Hematopoietic multipotent progenitor cell treated with erythropoietin and hydrocortisone succinate and interleukin-3 and kit ligand, for 17 days (in vitro differentiated cells): ENCODE measurements at regions not wholly inside any gene's neighbourhood (a gene's known extent, or its start where the extent isn't known, plus 50 kb on each side); places are given as distances from the start of the nearest gene placed in this dataset.
"Not testable (repeated sequence)": the region's sequence is repeated elsewhere in the genome, so short reads cannot be mapped to it uniquely, and the experiment has no call there.

Source experiments
- DNase-seq: peaks from one replicate; pipeline ENCODE4 v3.0.0-alpha.2; 2015; ENCODE audit warnings: low spot score

DNA sequence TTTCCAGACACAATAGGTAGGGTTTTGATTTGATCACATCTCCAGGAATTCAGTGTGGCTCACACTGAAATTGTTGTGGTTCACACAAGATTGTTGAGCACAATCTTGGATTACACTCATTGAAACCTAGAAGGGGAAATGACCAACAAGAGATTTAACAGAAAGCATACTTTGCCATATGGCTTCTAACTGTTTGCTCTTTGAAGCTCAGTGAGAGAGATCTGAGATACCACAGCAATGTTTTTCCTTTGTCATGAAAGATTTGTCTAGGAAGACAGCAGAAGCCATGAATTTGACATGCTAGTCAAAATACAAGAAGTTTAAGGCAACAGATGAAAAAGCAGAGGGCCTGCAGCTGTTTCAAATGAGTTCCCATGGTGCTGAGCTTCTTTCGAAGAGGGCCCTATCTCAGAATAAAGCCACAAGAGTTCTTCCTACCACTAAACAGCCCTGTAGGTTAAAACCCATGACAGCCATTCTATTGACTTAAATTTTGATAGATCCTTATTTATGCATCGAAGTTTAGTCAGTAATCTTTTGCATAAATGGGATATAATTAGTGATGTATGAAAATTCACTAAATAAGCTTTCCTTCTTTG, 650.4 kb downstream of the LTN1 start:
- DNase-seq = no peak

DNA sequence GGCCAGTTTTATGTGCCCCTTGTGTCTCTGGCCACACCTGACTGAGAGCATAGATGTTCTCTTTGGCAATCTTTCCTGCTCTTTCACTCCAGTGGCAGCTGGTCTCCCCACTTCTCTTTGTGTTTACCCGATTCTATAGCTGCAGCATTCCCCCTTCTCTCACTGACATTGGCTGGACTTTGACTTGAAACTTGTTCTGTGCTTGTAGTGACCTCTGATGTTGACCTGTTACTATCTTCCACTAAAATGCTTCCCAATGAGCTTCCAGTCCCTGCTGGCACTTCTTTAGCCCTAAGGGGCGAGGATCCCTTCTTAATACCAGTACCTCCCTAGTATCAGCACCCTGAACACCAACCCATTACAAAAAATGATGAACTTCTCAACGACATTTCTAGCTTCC, 653.3 kb downstream of the LTN1 start:
- no peak for DNase-seq

DNA sequence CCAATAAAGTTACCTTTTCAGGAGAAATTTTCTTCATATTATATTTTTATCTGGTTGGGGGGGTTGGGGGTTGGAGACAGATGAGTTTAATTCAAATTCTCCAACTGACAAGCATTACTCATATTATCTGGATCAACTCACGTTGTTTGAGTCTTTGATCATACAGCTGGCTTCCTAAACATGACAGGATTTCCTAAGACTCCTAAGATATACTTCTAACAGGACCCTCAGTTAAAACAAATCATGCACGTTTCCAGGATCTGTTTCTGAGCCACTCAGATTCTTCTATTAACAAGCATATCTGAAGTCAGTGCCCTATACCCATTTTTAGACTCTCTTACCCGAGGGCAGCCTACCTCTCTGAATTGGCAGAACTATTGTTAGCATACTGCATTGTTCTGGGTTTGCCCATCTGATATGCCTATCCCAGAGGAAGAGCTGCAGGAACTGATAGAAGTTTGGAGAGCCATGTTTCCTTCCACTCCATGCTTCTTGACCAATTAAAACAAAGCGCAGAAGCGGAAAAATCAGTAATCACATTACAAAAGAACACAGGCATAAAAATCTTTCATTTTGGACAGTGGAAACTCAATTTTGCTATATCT, 653.9 kb downstream of the LTN1 start:
- DNase-seq = no peak

DNA sequence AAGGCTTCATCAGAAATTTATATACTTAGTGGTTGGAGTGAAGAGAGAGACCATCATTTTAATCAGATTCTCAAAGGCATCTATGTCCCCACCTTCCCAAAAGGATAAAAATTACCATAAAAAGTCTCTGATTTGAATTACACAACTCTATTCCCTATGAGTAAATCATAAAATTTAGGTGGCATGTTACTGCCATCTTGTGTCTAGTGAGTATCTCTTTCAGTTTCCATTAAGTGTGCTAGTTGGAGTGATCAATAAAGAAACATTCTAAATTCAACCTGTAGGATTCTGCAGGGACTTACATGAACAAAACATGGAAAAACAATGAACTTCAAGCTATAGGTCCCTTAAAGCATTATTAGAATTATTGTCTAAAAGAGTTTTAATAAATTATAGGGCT, 655.4 kb downstream of the LTN1 start:
- no peak for DNase-seq

DNA sequence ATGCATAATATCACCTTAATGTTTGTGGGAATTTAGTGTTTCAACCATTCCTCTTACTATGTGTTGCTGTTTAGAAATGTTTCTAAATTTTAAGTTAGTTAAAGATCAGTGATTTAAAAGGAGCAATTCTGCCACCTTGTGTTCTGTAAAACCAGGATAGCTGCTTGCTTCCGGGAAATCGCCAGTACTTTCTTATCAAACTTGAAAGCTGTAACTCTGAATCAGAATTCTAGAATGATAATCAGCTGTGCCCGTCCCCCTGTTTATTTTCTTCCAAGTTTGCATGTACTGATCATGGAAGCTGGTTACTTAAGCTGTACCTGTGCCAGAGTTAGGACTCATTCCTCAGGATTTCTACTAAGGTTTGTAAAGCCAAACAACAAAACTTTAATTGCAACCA, 656.4 kb downstream of the LTN1 start:
- DNase-seq = no peak

DNA sequence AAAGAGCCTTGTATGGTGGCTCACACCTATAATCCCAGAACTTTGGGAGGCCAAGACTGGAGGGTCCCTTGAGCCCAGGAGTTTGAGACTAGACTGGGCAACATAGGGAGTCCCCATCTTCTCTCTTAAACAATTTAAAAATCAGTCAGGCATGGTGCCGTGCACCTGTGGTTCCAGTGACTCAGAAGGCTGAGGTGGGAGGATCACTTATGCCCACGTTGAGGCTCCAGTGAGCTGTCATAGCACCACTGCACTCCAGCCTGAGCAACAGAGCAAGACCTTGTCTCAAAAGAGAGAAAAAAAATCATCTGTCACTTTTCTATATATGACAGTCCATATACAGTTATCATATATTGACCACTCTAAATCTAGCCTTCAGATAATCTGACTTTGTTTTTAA, 658.3 kb downstream of the LTN1 start:
- DNase-seq = no peak

DNA sequence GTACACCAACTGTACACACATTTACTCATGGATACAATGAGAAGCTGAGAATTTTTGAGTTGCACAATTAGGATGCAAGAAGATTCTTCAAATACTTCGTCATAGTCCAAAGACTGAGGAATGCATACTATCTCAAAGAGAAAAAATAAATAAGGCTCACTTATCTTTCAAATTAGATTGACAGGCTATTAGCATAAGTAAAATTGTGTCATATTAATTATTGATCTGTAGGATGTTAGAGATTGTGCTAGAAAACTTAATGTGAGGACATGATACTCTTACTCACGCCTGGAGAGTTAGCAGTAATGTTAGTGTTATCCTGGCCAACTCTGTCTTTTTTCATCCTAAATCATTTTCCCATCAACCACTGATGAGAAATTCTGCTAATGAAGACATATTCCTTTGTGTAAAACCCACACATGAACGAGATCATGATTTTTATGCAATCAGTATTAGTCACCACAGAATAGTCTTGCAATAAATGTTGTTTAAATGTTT, 659.0 kb downstream of the LTN1 start:
- DNase-seq = no peak

DNA sequence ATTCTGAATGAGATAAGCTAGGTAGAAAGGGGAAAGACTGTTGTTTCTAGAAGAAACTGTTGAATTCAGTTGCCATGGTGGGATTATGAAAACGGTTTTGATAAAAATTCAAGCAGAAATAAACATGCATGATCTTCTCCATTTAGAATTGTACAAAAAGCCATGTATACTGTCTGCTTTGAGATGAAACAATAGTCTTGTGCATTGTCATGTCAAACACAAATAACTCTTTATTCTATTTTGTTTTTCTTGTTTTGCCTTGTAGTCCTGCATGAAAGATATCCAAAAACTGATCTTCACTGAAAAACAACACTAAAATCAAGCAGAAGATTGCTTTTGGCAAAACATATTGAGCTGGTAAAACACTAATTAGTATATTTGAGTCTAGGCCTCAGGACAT, 659.9 kb downstream of the LTN1 start:
- DNase-seq = no peak

DNA sequence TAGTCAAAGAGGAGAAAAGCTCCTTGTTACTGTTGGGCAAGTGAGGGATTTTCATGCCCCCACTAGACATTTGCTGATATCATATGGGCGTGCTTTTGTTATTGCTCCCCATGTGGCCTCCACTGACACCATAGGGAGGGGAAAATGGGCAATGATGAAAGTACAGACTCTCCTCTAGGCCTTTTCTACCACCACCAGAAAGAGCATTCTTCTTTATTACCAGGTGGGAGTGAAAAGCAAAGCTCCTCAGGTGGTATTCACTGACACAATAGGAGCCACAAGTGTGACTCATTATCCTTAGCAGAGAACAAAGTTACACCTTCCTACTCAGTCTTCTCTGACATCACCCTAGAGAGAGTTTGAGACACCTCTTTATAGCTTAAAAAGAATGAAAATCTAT, 667.1 kb downstream of the LTN1 start:
- DNase-seq = no peak

DNA sequence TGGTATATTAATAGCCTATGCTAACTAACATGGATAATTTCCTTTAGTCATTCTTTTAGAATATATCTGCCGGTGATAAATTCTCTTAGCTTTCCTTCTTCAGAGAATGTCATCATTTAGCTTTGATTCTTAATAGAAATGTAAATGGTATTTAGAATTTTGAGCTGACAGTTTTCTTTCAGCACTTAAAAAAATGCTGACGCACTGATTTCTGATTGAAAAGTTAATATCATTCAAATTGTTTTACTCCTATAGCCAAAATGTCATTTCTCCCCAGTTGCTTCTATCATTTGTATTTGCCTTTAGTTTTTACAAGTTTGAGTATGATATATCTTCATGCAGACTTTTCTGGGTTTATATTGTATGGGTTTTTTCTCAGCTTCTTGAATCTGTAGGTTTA, 668.0 kb downstream of the LTN1 start:
- no peak for DNase-seq

DNA sequence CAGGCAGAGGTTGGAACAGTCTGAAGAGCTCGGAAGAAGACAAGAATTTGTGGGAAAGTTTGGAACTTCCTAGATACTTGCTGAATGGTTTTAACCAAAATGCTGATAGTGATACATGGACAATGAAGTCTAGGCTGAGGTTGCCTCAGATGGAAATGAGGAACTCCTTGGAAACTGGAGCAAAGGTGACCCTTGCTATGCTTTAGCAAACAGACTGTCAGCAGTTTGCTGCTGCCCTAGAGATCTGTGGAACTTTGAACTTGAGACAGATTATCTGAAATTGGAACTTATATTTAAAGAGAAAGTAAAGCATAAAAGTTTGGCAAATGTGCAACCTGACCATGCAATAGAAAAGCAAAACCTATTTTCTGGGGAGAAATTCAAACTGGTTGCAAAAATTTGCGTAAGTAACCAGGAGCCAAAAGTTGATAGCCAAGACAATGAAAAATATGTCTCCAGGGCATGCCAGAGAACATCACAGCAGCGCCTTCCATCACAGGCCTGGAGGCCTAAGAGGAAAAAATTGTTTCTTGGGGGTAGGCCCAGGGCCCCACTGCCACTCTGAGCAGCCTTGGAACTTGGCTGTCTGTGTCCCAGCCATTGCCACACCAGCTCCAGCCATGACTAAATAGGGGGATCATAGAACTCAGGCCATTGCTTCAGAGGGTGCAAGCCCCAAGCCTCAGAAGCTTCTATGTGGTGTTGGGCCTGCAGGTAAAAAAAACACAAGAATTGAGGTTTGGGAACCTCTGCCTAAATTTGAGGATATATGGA, 675.3 kb downstream of the LTN1 start:
- no peak for DNase-seq

DNA sequence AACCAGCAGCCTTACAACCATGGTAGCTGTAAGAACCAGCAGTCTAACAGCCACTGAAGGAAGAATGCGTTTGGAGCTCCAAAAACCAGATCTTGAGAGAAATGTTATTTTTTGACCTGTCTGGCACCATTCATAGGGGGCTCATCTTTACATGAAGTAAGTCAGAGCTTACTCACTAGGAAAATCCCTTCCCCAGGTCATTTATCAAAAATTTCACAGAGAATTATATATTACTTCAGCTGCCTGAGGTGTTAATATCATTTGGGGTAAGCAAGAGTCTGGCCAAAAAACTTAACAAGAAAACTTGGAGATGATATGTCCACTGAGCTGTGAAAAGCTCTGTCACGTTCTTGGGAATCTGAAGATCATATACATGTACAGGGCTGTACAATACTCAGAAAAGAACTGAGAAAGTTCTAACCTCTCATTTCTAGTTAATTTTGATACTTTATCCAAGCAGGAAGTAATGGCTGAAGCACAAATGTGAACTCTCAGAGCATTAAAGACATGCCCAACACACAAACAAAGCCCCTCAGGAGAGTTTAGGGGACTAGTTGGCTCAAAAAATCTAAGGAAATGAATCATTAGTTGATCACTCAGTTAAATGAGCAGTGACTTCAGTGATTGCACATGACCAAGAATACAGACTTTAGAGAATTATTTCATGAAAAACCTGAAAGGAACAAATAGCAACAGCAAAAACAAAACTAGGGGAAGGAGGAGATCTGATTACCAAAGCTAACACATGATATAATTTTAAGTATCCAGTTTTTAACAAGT, 681.1 kb downstream of the LTN1 start:
- DNase-seq = no peak

DNA sequence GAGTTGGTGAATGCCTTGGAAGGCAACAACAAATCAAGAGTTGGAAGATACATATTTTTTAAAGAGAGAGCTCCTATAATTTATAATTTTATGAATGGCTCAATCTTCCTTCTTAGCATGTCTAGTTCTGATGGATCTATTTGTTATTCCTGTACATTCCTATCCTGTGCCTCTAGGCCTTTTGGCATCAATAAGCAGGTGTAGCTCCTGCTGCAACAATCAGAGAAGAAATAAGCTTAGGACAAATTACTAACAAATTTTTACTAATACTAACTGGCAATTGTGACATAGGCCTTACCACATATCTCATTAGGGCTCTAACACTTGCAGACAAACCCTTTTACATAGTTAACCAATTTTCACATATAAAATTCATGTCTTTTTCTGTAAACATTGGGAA, 682.0 kb downstream of the LTN1 start:
- no peak for DNase-seq

DNA sequence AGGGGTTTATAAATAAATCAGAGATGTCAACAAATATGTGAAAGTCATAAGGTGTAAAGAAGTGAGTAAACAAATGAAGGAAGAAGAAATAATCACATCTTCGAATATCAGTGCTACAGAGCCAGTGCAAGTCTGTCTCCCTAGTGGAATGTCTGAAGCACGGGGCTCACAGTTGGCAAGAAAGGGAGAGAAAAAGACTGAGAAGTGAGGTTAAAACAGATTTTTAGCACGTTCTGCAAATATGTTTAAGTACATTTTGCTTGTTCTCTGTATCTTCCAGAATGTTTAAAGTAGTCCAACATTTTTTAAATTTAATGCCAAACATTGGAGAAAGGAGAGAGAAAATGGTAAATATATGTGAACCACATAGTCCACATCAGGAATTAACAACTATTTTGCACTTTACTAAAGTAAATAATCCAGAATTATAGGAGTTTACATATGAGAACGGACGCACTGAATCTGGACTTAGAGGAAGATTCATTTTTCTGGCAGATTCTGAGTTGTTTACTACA, 682.4 kb downstream of the LTN1 start:
- no peak for DNase-seq

DNA sequence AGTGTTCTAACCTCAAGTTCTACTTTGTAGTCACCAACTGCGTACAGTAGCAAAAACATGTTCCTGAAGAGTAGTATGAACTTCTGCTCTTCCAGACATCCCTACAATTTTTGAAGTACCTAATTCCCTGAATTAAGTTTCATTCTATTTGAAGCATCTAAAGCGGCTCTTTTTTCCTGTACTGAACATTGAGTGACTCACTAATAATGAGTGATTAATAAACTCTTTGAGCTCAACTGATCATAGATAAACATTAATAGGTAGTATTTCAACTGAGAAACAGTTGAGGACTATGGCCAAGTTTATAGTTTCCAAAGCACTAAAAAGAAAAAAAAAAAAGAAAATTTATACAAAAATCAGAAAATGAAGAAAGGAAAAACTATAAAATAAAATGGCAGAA, 683.1 kb downstream of the LTN1 start:
- no peak for DNase-seq

DNA sequence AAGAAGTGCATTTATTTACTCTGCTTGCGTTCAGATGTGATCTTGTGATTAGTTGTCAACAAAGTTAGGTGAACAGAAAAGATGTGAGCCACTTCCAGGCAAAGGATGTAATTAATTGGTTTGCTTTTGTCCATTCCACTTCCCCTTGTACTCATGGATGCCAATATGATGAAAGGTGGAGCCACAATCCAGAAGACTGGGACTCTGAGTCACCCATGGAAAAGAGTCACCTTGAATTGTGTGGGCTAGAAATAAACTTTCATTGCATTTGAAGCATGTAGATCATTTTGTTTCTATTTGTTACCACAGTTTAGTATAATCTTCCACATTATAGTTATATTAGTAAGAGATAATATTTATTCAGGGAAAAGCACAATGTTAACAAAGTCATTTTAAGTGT, 684.2 kb downstream of the LTN1 start:
- no peak for DNase-seq

DNA sequence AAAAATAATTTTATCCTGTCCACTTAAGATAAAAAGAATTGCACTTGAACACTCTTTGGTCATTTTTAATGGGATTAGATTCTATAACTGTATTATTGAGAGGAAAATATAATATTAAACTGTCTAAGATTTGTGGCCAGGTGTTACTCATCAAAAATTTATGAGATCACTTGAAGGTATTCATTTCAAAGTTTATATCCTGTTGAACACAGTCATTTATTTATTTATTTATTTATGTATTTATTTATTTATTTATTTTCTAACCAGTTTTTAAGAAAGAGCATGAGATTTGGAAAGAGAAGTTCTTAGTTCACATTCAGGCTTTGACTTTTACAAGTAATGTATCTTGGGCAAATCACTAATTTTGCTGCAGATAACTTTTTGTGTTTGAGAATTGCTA, 692.7 kb downstream of the LTN1 start:
- no peak for DNase-seq

DNA sequence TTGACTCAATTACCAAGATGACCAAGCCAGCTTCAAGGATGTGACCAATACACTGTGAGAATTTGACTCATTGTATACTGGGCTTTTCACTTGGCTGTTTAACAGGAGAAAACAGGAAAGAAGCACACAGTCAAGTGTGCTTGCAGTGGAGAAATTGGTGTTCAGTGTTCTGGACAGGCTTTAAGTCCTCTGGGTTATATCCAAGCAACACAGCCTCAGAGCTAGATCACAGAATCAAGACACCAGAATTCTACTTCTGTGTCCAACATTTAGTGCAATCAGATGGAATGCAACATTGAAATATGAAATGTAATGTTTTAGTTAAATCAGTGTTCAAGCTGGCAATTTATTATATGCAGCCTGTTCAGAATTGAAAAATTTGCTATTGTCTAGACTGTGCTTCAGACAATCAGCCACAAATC, 694.4 kb downstream of the LTN1 start:
- DNase-seq = no peak

DNA sequence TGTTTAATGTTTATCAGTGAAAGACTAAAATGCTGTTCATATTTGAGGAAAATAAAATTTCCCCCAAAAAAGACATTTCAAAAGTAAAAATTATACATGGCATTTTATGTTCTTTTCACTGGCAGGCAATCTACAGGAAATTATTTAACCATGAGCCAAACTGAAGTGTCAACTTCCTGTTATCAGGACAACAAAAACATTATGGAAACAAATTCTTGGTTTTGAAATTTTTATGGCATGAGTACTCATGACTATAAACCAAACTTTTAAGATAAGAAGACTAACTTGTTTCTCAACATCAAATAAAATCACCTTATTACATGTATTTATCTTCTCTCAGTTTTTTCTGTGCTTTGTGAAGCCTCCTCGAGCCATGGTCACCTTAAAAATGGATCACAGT, 698.6 kb downstream of the LTN1 start:
- DNase-seq = no peak

DNA sequence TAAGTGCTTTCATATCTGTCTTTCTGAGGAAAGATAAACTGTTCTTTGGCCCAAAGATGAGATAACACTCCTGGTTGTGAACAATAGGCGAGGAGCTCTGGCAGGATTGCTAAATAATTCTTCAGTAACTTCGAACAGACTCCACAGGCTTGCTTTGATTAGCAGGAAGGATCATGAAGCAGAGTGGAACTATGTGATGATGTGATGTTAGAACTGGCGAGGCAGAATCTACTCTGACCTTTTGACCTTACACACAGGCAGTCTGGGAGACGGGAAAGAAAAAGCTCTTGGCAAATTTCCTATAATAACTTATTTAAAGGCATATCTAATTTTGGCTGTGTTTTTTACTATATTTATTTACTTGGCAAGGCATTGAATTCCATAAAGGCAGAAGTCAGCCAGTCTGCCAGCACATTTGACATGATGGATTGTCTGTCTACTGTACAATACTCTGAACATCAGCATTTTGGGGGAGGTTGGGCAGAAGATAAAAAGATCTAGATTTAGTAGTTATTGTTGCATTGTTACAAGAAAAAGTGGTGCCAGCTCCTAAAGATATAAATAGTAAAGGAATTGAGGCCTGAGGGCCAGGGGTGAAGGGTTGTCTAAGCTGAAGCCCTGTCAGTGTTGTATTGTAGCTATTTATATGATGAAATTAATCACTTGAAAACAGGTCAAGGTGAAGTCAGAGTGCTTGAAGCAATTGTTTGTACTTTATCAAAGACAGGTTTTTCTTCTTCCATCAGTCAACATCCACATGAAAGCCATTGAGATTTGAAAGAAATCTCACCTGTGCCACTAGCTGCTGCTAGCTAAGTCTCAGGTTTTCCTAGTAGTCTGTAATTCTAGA, 708.8 kb downstream of the LTN1 start:
- DNase-seq = no peak

DNA sequence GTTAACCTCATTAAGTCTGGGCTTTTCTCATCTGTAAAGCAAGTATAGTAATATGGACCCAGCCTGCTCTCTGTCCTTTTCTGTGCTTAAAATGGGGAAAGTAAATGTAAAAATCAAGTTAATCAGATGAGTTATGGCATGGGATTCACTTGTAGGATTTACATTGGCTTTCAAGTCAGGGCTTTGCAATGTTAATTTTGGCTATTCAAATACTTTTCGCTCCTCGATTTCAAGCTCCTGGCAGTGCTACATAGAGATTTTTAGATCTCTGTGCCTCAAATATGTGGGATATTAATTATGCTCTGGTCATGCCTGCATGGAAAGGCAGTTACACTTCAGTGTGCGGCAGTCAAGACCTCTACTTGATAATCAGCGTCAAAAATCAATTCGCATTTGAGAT, 709.8 kb downstream of the LTN1 start:
- no peak for DNase-seq

DNA sequence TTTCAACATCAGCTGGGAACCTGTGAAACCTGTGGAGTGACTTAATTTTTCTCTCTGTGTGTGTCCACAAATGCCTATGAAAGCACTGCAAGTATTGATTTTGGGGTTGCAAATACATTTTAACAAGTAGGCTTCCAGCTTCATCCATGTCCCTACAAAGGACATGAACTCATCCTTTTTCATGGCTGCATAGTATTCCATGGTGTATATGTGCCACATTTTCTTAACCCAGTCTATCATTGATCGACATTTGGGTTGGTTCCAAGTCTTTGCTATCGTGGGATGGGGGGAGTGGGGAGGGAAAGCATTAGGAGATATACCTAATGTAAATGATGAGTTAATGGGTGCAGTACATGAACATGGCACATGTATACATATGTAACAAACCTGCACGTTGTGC, 711.3 kb downstream of the LTN1 start:
- DNase-seq = not testable (repeated sequence)
